Liver (tissue), 3 donors: ENCODE measurements at regions not wholly inside any gene's neighbourhood (a gene's known extent, or its start where the extent isn't known, plus 50 kb on each side); places are given as distances from the start of the nearest gene placed in this dataset.
"Not testable (repeated sequence)": the region's sequence is repeated elsewhere in the genome, so short reads cannot be mapped to it uniquely, and the experiment has no call there.

ENCODE experiments used
- EGR1 ChIP-seq, 2 donors: IDR thresholded peaks; 2 replicates each; pipeline ENCODE4 v1.6.1; 2016 to 2018; ENCODE audit warnings: antibody characterized with exemption in 2 of 2, low read depth in 2 of 2
- GABPA ChIP-seq, 2 donors: IDR thresholded peaks in 1 of 2; conservative IDR thresholded peaks in 1 of 2; 2 replicates each; pipeline ENCODE4 v1.6.1; 2016; ENCODE audit warnings: antibody characterized with exemption in 2 of 2, mild to moderate bottlenecking in 1 of 2, moderate library complexity in 1 of 2
- RAD21 ChIP-seq, 2 donors: IDR thresholded peaks; 2 replicates each; pipeline ENCODE4 v1.6.1; 2016; ENCODE audit warnings: antibody characterized with exemption in 2 of 2, mild to moderate bottlenecking in 2 of 2
- YY1 ChIP-seq: IDR thresholded peaks from 2 replicates; pipeline ENCODE4 v1.6.1; 2016; ENCODE audit warnings: antibody characterized with exemption, mild to moderate bottlenecking
- TF ChIP-seq, protein P1 (sequence below): fragments of 150-350 bp; IDR thresholded peaks from 2 replicates; pipeline ENCODE4 v1.5.1; 2017; ENCODE audit warnings: improper control_type of control experiment, low read depth, low read length; ENCODE audit not compliant: missing input control
- TF ChIP-seq, protein P2 (sequence below): IDR thresholded peaks from 2 replicates; pipeline ENCODE4 v1.6.1; 2016; ENCODE audit warnings: antibody characterized with exemption, mild to moderate bottlenecking
- TF ChIP-seq, protein P3 (sequence below): IDR thresholded peaks from 2 replicates; pipeline ENCODE4 v1.6.1; 2016; ENCODE audit warnings: antibody characterized with exemption
- donor health status: healthy.
- donor health status: healthy.

DNA sequence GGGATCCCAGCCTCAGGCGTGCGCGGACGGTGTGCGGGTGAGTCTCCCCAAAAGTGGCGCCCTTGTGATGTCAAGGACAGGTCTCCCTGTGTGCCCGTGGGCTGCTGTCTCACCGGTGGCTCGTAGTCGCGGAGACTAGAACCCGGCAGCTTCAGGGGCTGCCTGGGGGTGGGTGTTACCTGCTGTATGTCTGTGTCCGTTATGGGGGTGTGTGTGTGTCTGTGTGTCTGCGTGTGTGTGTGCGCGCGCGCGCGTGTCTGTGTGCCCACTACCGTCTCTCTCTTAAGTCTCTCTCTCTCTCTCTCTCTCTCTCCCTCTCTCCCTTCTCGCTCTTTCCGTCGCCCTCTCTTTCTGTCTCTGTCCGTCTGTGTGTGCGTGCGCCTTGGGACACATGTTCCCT lies 170.0 kb upstream of the ZNG1F start:
- TF ChIP-seq, protein P1, sequence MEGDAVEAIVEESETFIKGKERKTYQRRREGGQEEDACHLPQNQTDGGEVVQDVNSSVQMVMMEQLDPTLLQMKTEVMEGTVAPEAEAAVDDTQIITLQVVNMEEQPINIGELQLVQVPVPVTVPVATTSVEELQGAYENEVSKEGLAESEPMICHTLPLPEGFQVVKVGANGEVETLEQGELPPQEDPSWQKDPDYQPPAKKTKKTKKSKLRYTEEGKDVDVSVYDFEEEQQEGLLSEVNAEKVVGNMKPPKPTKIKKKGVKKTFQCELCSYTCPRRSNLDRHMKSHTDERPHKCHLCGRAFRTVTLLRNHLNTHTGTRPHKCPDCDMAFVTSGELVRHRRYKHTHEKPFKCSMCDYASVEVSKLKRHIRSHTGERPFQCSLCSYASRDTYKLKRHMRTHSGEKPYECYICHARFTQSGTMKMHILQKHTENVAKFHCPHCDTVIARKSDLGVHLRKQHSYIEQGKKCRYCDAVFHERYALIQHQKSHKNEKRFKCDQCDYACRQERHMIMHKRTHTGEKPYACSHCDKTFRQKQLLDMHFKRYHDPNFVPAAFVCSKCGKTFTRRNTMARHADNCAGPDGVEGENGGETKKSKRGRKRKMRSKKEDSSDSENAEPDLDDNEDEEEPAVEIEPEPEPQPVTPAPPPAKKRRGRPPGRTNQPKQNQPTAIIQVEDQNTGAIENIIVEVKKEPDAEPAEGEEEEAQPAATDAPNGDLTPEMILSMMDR, result not testable (repeated sequence)
- not testable (repeated sequence) for TF ChIP-seq GABPA (IDR thresholded peaks at IDR 0.05 in 1 of 2, conservative IDR thresholded peaks at IDR 0.05 in 1 of 2); RAD21 (IDR thresholded peaks at IDR 0.05); EGR1 (IDR thresholded peaks at IDR 0.05; ENCODE audit: low read depth in 2 of 2); YY1
- TF ChIP-seq, protein P2, sequence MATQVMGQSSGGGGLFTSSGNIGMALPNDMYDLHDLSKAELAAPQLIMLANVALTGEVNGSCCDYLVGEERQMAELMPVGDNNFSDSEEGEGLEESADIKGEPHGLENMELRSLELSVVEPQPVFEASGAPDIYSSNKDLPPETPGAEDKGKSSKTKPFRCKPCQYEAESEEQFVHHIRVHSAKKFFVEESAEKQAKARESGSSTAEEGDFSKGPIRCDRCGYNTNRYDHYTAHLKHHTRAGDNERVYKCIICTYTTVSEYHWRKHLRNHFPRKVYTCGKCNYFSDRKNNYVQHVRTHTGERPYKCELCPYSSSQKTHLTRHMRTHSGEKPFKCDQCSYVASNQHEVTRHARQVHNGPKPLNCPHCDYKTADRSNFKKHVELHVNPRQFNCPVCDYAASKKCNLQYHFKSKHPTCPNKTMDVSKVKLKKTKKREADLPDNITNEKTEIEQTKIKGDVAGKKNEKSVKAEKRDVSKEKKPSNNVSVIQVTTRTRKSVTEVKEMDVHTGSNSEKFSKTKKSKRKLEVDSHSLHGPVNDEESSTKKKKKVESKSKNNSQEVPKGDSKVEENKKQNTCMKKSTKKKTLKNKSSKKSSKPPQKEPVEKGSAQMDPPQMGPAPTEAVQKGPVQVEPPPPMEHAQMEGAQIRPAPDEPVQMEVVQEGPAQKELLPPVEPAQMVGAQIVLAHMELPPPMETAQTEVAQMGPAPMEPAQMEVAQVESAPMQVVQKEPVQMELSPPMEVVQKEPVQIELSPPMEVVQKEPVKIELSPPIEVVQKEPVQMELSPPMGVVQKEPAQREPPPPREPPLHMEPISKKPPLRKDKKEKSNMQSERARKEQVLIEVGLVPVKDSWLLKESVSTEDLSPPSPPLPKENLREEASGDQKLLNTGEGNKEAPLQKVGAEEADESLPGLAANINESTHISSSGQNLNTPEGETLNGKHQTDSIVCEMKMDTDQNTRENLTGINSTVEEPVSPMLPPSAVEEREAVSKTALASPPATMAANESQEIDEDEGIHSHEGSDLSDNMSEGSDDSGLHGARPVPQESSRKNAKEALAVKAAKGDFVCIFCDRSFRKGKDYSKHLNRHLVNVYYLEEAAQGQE, result not testable (repeated sequence)
- TF ChIP-seq, protein P3, sequence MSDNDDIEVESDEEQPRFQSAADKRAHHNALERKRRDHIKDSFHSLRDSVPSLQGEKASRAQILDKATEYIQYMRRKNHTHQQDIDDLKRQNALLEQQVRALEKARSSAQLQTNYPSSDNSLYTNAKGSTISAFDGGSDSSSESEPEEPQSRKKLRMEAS, result not testable (repeated sequence)
